ENCODE measurements at regions not wholly inside any gene's neighbourhood (a gene's known extent, or its start where the extent isn't known, plus 50 kb on each side); places are given as distances from the start of the nearest gene placed in this dataset.

DNA sequence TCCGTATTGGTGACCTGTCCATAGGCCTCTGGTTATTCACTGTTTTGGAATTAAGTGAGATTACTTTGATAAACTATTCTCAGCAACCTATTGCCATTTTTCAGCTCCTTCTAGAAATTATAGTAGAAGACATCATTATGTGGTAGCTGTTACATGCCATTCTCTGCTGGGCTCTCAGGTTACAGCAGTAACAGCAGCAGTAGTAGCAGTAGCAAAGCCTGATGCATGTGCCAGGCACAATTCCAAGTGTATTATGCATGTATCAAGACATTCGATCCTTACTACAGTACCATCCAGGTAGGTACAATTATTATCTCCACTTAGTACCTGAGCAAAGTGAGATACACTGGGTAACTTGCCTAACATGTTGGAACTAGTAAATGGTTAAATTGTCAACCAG is 74.3 kb downstream of the RPS12 start:
- Histone ChIP-seq H3K4me3 (no peak overlapping the region), H3K4me2 (no peak overlapping the region), H2AFZ (no peak overlapping the region), H3K9me2 (replicated peaks; ENCODE audit: insufficient read depth) (no peaks in the 10 kb centered on the region), H3K27ac (no peak overlapping the region), H3K36me3 (replicated peaks; ENCODE audit: insufficient read depth, low read depth) (no peaks in the 10 kb centered on the region), H3K9me3 (ENCODE audit: low read depth) (no peaks in the 10 kb centered on the region), H3K27me3 (no peaks in the 10 kb centered on the region), H4K20me1 (ENCODE audit: insufficient read depth, poor library complexity, severe bottlenecking) (no peaks in the 10 kb centered on the region), H3K79me2 (no peaks in the 10 kb centered on the region), H3K4me1 (ENCODE audit: insufficient read depth) (peaks cover 2% of the 10 kb centered on the region)
- no peak for DNase-seq (ENCODE audit: low spot score)
- no peak for TF ChIP-seq EZH2phosphoT487 (IDR thresholded peaks at IDR 0.05; ENCODE audit: low read depth, severe bottlenecking, unreplicated experiment)
- TF ChIP-seq, protein P1, sequence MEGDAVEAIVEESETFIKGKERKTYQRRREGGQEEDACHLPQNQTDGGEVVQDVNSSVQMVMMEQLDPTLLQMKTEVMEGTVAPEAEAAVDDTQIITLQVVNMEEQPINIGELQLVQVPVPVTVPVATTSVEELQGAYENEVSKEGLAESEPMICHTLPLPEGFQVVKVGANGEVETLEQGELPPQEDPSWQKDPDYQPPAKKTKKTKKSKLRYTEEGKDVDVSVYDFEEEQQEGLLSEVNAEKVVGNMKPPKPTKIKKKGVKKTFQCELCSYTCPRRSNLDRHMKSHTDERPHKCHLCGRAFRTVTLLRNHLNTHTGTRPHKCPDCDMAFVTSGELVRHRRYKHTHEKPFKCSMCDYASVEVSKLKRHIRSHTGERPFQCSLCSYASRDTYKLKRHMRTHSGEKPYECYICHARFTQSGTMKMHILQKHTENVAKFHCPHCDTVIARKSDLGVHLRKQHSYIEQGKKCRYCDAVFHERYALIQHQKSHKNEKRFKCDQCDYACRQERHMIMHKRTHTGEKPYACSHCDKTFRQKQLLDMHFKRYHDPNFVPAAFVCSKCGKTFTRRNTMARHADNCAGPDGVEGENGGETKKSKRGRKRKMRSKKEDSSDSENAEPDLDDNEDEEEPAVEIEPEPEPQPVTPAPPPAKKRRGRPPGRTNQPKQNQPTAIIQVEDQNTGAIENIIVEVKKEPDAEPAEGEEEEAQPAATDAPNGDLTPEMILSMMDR (IDR thresholded peaks at IDR 0.05; ENCODE audit: poor library complexity), result no peak
- TF ChIP-seq EZH2 (IDR thresholded peaks at IDR 0.05; ENCODE audit: borderline replicate concordance), result no peak
- WGBS (ENCODE audit: low lambda C conversion rate, missing lambda C conversion rate), result 83% methylated on average over 2 of the region's 2 CpGs

DNA sequence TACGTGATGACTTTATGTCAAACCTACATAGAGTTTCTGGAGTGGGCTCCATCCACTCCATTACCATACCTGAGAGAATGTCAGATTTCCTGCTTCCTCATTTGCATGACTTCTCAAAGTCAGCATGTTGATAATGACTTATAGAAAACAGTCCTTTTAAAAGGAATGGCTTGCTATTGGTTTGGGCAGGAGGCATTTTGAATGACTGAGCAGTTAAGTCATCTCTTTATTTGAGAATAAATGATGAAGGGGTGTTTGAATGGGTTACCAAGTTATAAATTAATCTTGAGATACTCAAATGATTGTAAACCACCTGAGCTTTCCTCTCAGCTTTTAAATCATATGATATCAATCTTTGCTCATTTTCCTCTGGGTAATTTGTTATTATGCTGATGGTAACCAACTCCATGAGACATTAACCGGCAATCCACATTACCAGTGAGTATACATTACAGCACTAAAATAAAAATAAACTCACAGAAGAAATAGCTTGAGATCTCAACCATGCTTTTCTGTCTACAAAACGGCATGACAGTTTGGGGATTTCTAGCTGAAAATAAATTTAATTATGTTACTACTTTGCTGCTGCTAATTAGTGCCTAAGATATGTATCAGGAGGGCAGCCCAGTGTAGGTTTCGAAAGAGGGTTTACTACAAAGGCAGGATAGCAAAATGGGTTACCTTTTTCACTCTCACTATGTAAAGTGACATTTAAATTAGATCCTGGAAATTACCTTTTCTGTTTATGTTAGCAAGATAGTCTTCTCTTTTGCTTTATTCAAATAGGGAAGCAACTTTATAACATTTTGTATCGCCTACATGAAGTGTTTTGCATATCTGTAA is 78.8 kb downstream of the RPS12 start:
- WGBS (ENCODE audit: low lambda C conversion rate, missing lambda C conversion rate), result 72% methylated on average over 5 of the region's 5 CpGs

DNA sequence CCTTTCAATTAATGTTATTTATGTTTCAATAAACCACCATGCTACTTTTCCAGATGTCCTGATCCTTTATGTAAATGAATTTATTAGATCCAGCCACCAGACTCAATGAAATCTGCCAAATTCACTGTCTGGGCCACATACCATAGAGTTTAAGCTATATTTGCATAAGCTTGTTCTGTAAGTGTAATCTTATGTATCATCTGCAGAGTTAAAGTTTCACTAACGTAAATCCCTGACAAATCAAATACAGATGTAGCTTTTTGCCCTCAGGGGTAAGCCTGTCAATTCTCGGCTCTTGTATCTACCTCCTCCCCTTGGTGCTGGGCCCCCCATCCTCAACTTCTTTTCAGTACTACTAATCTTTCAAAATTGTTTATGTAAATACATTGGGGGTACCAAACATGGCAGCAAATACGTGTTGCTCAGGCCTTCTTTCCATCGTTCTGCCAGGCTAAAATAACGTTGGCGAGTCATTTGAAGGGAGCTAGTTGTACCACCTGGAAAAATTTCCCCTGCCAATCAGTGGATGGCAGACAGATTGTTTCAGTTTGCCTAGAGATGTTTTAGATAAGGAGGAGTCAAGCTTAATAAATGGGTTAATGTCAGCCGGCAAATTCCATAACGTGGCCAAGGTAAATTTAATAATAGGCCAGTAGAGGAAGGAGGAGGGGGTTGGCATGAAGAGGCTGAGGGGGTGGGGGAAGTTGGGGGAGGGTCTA is 79.6 kb downstream of the RPS12 start:
- TF ChIP-seq, protein P1 (IDR thresholded peaks at IDR 0.05; ENCODE audit: poor library complexity), result no peak
- TF ChIP-seq EZH2 (IDR thresholded peaks at IDR 0.05; ENCODE audit: borderline replicate concordance) (no peak), EZH2phosphoT487 (IDR thresholded peaks at IDR 0.05; ENCODE audit: low read depth, severe bottlenecking, unreplicated experiment) (no peak)
- Histone ChIP-seq H3K9me3 (ENCODE audit: low read depth) (no peaks in the 10 kb centered on the region), H3K9me2 (replicated peaks; ENCODE audit: insufficient read depth) (no peaks in the 10 kb centered on the region), H3K27ac (no peak overlapping the region), H3K79me2 (no peaks in the 10 kb centered on the region), H4K20me1 (ENCODE audit: insufficient read depth, poor library complexity, severe bottlenecking) (no peaks in the 10 kb centered on the region), H3K36me3 (replicated peaks; ENCODE audit: insufficient read depth, low read depth) (no peaks in the 10 kb centered on the region), H3K4me1 (ENCODE audit: insufficient read depth) (peaks cover 11% of the 10 kb centered on the region), H2AFZ (no peak overlapping the region), H3K4me2 (no peak overlapping the region), H3K4me3 (no peak overlapping the region), H3K27me3 (no peaks in the 10 kb centered on the region)
- no peak for DNase-seq (ENCODE audit: low spot score)
- 57% methylated on average over 8 of the region's 8 CpGs for WGBS (ENCODE audit: low lambda C conversion rate, missing lambda C conversion rate)

More for the DNA sequence above, 78.8 kb downstream of the RPS12 start:
- Histone ChIP-seq H3K4me2 (no peak overlapping the region), H3K4me1 (ENCODE audit: insufficient read depth) (peaks cover 11% of the 10 kb centered on the region), H3K4me3 (no peak overlapping the region), H3K9me3 (ENCODE audit: low read depth) (no peaks in the 10 kb centered on the region), H3K27me3 (no peaks in the 10 kb centered on the region), H4K20me1 (ENCODE audit: insufficient read depth, poor library complexity, severe bottlenecking) (no peaks in the 10 kb centered on the region), H3K27ac (no peak overlapping the region), H2AFZ (no peak overlapping the region), H3K9me2 (replicated peaks; ENCODE audit: insufficient read depth) (no peaks in the 10 kb centered on the region), H3K79me2 (no peaks in the 10 kb centered on the region), H3K36me3 (replicated peaks; ENCODE audit: insufficient read depth, low read depth) (no peaks in the 10 kb centered on the region)
- no peak for DNase-seq (ENCODE audit: low spot score)
- TF ChIP-seq, protein P1 (IDR thresholded peaks at IDR 0.05; ENCODE audit: poor library complexity), result no peak
- TF ChIP-seq EZH2phosphoT487 (IDR thresholded peaks at IDR 0.05; ENCODE audit: low read depth, severe bottlenecking, unreplicated experiment), result no peak
- no peak for TF ChIP-seq EZH2 (IDR thresholded peaks at IDR 0.05; ENCODE audit: borderline replicate concordance)
